ENCODE measurements at regions not wholly inside any gene's neighbourhood (a gene's known extent, or its start where the extent isn't known, plus 50 kb on each side); places are given as distances from the start of the nearest gene placed in this dataset.

GRCh38 chr13:51532736-51533197 is 51.5 kb upstream of the WDFY2 start:
- Mint-ChIP-seq H3K36me3 (peaks cover 0 to 30% (median 0%) of the 10 kb centered on the region in 3 donors), H3K27me3 (no peaks in the 10 kb centered on the region), H3K9me3 (peaks cover 0 to 2% (median 0%) of the 10 kb centered on the region in 5 donors), H3K4me3 (peak overlapping the region in 3 of 7 donors; percentile 11 to 58 (median 57)), H3K4me1 (peaks cover 29 to 30% (median 29%) of the 10 kb centered on the region in 3 donors), H3K27ac (peak overlapping the region in 5 of 8 donors; percentile 25 to 69 (median 57))
- no peaks in the 10 kb centered on the region for H3K36me3 ChIP-seq (ENCODE audit: insufficient read depth, low read length)
- ChIA-PET CTCF (no interaction called here), POLR2A (no interaction called here)
- no peaks in the 10 kb centered on the region for H3K9me3 ChIP-seq (ENCODE audit: low read length)
- no peak for DNase-seq
- H3K27me3 ChIP-seq (ENCODE audit: insufficient read depth, low read length, poor library complexity, severe bottlenecking): no peaks in the 10 kb centered on the region
- H3K27ac ChIP-seq (ENCODE audit: low read depth, low read length): no peak overlapping the region
- no peak overlapping the region for H3K4me3 ChIP-seq (ENCODE audit: low read length)
- peaks cover 28% of the 10 kb centered on the region for H3K4me1 ChIP-seq (ENCODE audit: insufficient read depth, low read length)

GRCh38 chr13:51534041-51534817 is 50.0 kb upstream of the WDFY2 start:
- Histone ChIP-seq H3K27me3 (ENCODE audit: insufficient read depth, low read length, poor library complexity, severe bottlenecking) (no peaks in the 10 kb centered on the region), H3K4me3 (ENCODE audit: low read length) (no peak overlapping the region), H3K9me3 (ENCODE audit: low read length) (no peaks in the 10 kb centered on the region), H3K36me3 (ENCODE audit: insufficient read depth, low read length) (no peaks in the 10 kb centered on the region), H3K27ac (ENCODE audit: low read depth, low read length) (no peak overlapping the region), H3K4me1 (ENCODE audit: insufficient read depth, low read length) (peaks cover 28% of the 10 kb centered on the region)
- peak overlapping the region in 6 of 7 donors; percentile 42 to 73 (median 53) for H3K4me3 Mint-ChIP-seq
- no peaks in the 10 kb centered on the region for H3K27me3 Mint-ChIP-seq
- no peaks in the 10 kb centered on the region for H3K9me3 Mint-ChIP-seq
- peak; percentile 4 to 53 (median 23) for DNase-seq
- CTCF ChIA-PET: no interaction called here
- POLR2A ChIA-PET: interaction anchor here (1.3 kb wide), 1 partner anchor 81 kb away, joined by 10 read pairs; the partner anchor contains the start of gene INTS6
- H3K36me3 Mint-ChIP-seq: peaks cover 0 to 23% (median 0%) of the 10 kb centered on the region in 3 donors
- peak overlapping the region; percentile 51 to 84 (median 80) for H3K27ac Mint-ChIP-seq
- H3K4me1 Mint-ChIP-seq: peaks cover 29 to 30% (median 29%) of the 10 kb centered on the region in 3 donors
